Progenitor cell of endocrine pancreas (in vitro differentiated cells): ENCODE measurements at regions not wholly inside any gene's neighbourhood (a gene's known extent, or its start where the extent isn't known, plus 50 kb on each side); places are given as distances from the start of the nearest gene placed in this dataset.

Source experiments
- DNase-seq: peaks from one replicate; pipeline ENCODE4 v3.0.0; 2021; ENCODE audit warnings: low spot score; ENCODE audit not compliant: unreplicated experiment
- H3K27ac Mint-ChIP-seq: 2 replicates; pipeline ENCODE4 v1.8.0; 2021; ENCODE audit warnings: mild to moderate bottlenecking, moderate library complexity, mixed read lengths
- H3K27me3 Mint-ChIP-seq: 2 replicates; pipeline ENCODE4 v1.8.0; 2021; ENCODE audit warnings: mixed read lengths
- H3K36me3 Mint-ChIP-seq: 2 replicates; pipeline ENCODE4 v1.8.0; 2022; ENCODE audit warnings: mixed read lengths; ENCODE audit not compliant: insufficient read depth
- H3K4me1 Mint-ChIP-seq: 2 replicates; pipeline ENCODE4 v1.8.0; 2021; ENCODE audit warnings: low read depth, mixed read lengths
- H3K4me3 Mint-ChIP-seq: 2 replicates; pipeline ENCODE4 v1.8.0; 2021; ENCODE audit warnings: low read depth, mild to moderate bottlenecking, moderate library complexity, mixed read lengths
- H3K9me3 Mint-ChIP-seq: 2 replicates; pipeline ENCODE4 v1.8.0; 2021; ENCODE audit warnings: low read depth, mixed read lengths
- CTCF ChIP-seq: fragments of 200-600 bp; sonication (generic); IDR thresholded peaks from one replicate; pipeline ENCODE4 v1.5.0; 2021; ENCODE audit warnings: antibody characterized with exemption, mild to moderate bottlenecking; ENCODE audit not compliant: unreplicated experiment

- Mint-ChIP-seq H3K36me3 (peaks cover 5% of the 10 kb centered on the region), H3K4me1 (no peaks in the 10 kb centered on the region), H3K4me3 (no peak overlapping the region), H3K27me3 (no peaks in the 10 kb centered on the region), H3K9me3 (peaks cover 10% of the 10 kb centered on the region), H3K27ac (no peak overlapping the region)
- no peak for TF ChIP-seq CTCF
- DNase-seq: no peak
Observed at GRCh38 chr4:128371876-128372275, 84.3 kb upstream of the PGRMC2 start.

GRCh38 chr4:128371001-128371777, 83.6 kb upstream of the PGRMC2 start:
- no peak overlapping the region for H3K4me3 Mint-ChIP-seq
- no peaks in the 10 kb centered on the region for H3K27me3 Mint-ChIP-seq
- H3K36me3 Mint-ChIP-seq: peaks cover 5% of the 10 kb centered on the region
- TF ChIP-seq CTCF: no peak
- H3K27ac Mint-ChIP-seq: no peak overlapping the region
- H3K9me3 Mint-ChIP-seq: peaks cover 6% of the 10 kb centered on the region
- no peak for DNase-seq
- no peaks in the 10 kb centered on the region for H3K4me1 Mint-ChIP-seq

- no peak overlapping the region for H3K4me3 Mint-ChIP-seq
- H3K9me3 Mint-ChIP-seq: peaks cover 3% of the 10 kb centered on the region
- DNase-seq: no peak
- H3K36me3 Mint-ChIP-seq: peaks cover 2% of the 10 kb centered on the region
- H3K4me1 Mint-ChIP-seq: no peaks in the 10 kb centered on the region
- H3K27ac Mint-ChIP-seq: no peak overlapping the region
- H3K27me3 Mint-ChIP-seq: no peaks in the 10 kb centered on the region
- no peak for TF ChIP-seq CTCF
Observed at GRCh38 chr4:128366212-128366611, 78.6 kb upstream of the PGRMC2 start.

GRCh38 chr4:128364565-128364964, 77.0 kb upstream of the PGRMC2 start:
- H3K4me1 Mint-ChIP-seq: no peaks in the 10 kb centered on the region
- DNase-seq: no peak
- H3K27me3 Mint-ChIP-seq: no peaks in the 10 kb centered on the region
- peaks cover 6% of the 10 kb centered on the region for H3K9me3 Mint-ChIP-seq
- H3K27ac Mint-ChIP-seq: no peak overlapping the region
- peaks cover 1% of the 10 kb centered on the region for H3K36me3 Mint-ChIP-seq
- TF ChIP-seq CTCF: no peak
- H3K4me3 Mint-ChIP-seq: no peak overlapping the region

GRCh38 chr4:128363966-128364365, 76.4 kb upstream of the PGRMC2 start:
- no peak for DNase-seq
- no peak overlapping the region for H3K4me3 Mint-ChIP-seq
- H3K36me3 Mint-ChIP-seq: peaks cover 1% of the 10 kb centered on the region
- H3K27ac Mint-ChIP-seq: no peak overlapping the region
- TF ChIP-seq CTCF: no peak
- peaks cover 6% of the 10 kb centered on the region for H3K9me3 Mint-ChIP-seq
- no peaks in the 10 kb centered on the region for H3K27me3 Mint-ChIP-seq
- peaks cover under 1% of the 10 kb centered on the region for H3K4me1 Mint-ChIP-seq
